Osteoblast (primary cell): ENCODE measurements at regions not wholly inside any gene's neighbourhood (a gene's known extent, or its start where the extent isn't known, plus 50 kb on each side); places are given as distances from the start of the nearest gene placed in this dataset.

Experiments
- DNase-seq: peaks from one replicate; pipeline ENCODE4 v3.0.0; 2011; ENCODE audit warnings: low spot score, mixed read lengths; ENCODE audit not compliant: insufficient read length; ENCODE audit errors: missing footprints
- H2AFZ ChIP-seq: 2 replicates; pipeline ENCODE4 v1.6.0; 2011; ENCODE audit warnings: mild to moderate bottlenecking, low read length
- H3K27ac ChIP-seq: 2 replicates; pipeline ENCODE4 v1.5.1; 2011; ENCODE audit warnings: mild to moderate bottlenecking, low read depth, low read length, moderate library complexity
- H3K27me3 ChIP-seq: 2 replicates; pipeline ENCODE4 v1.6.0; 2012; ENCODE audit warnings: mild to moderate bottlenecking, control low read depth, inconsistent platforms, low read length, moderate library complexity; ENCODE audit not compliant: insufficient read depth
- H3K36me3 ChIP-seq: 2 replicates; pipeline ENCODE4 v1.5.1; 2011; ENCODE audit warnings: mild to moderate bottlenecking, low read length, control low read depth, moderate library complexity; ENCODE audit not compliant: insufficient read depth
- H3K4me1 ChIP-seq: 2 replicates; pipeline ENCODE4 v1.5.1; 2011; ENCODE audit warnings: mild to moderate bottlenecking, low read length, control low read depth, moderate library complexity; ENCODE audit not compliant: insufficient read depth
- H3K4me2 ChIP-seq: 2 replicates; pipeline ENCODE4 v1.6.0; 2011; ENCODE audit warnings: mild to moderate bottlenecking, low read length; ENCODE audit not compliant: insufficient read depth
- H3K4me3 ChIP-seq: fragments of 200-600 bp; sonication (generic); 3 replicates; pipeline ENCODE4 v1.5.1; 2012; ENCODE audit warnings: mild to moderate bottlenecking, low read length, inconsistent platforms; ENCODE audit not compliant: insufficient read depth
- H3K79me2 ChIP-seq: 2 replicates; pipeline ENCODE4 v1.6.0; 2012; ENCODE audit warnings: mild to moderate bottlenecking, low read length, control low read depth, inconsistent platforms; ENCODE audit not compliant: insufficient read depth
- H3K9me3 ChIP-seq: 2 replicates; pipeline ENCODE4 v1.5.1; 2011; ENCODE audit warnings: low read depth, low read length, control low read depth
- H4K20me1 ChIP-seq: 2 replicates; pipeline ENCODE4 v1.6.0; 2012; ENCODE audit warnings: mild to moderate bottlenecking, low read length, control low read depth; ENCODE audit not compliant: insufficient read depth
- TF ChIP-seq, protein P1 (sequence below): IDR thresholded peaks from 2 replicates; pipeline ENCODE4 v1.5.1; 2011; ENCODE audit warnings: mild to moderate bottlenecking, low read depth, low read length, moderate library complexity; ENCODE audit errors: extremely low read depth

DNA sequence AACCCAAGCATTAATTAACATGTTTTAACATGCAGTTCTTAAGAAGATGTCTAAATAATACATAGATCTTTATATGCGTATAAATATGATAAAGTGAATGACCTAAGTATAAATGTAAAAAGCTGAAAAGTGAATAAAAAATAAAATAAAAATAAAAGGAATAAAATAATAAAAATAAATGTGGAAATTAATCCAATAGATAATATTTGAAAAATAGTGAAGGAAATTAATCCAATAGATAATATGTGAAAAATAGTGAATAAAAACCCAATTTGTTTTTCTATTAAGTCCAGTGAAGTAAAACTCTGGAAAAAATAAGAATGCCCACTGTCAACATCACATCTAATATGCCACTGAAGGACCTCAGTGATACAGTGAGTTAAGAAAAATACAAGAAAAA is 180.6 kb upstream of the SLC27A6 start:
- Histone ChIP-seq H3K9me3 (no peaks in the 10 kb centered on the region), H3K4me2 (no peak overlapping the region), H3K79me2 (no peaks in the 10 kb centered on the region), H2AFZ (no peak overlapping the region), H3K27ac (no peak overlapping the region), H4K20me1 (no peaks in the 10 kb centered on the region), H3K36me3 (no peaks in the 10 kb centered on the region), H3K4me1 (no peaks in the 10 kb centered on the region), H3K27me3 (no peaks in the 10 kb centered on the region), H3K4me3 (no peak overlapping the region)
- TF ChIP-seq, protein P1, sequence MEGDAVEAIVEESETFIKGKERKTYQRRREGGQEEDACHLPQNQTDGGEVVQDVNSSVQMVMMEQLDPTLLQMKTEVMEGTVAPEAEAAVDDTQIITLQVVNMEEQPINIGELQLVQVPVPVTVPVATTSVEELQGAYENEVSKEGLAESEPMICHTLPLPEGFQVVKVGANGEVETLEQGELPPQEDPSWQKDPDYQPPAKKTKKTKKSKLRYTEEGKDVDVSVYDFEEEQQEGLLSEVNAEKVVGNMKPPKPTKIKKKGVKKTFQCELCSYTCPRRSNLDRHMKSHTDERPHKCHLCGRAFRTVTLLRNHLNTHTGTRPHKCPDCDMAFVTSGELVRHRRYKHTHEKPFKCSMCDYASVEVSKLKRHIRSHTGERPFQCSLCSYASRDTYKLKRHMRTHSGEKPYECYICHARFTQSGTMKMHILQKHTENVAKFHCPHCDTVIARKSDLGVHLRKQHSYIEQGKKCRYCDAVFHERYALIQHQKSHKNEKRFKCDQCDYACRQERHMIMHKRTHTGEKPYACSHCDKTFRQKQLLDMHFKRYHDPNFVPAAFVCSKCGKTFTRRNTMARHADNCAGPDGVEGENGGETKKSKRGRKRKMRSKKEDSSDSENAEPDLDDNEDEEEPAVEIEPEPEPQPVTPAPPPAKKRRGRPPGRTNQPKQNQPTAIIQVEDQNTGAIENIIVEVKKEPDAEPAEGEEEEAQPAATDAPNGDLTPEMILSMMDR, result no peak
- no peak for DNase-seq

DNA sequence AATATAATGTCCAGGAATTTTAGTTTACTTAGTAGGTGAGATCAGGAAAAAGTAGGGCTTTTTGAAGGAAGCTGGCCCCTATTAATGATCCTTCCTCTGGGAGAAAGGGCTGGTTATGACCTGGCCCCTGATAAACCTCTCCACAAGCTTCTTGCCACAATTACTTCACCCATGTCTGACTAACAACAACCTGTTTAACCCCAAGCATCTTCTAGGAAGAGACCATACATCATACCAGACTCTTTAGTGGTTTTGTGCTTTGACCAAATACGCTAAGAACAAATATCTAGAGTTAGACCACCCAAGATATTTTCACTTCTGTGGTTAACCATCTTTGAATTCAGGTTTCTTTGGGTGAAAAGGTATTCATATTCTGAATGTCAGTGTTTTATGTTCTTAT is 174.0 kb upstream of the SLC27A6 start:
- H2AFZ ChIP-seq, result no peak overlapping the region
- H3K27ac ChIP-seq, result no peak overlapping the region
- no peaks in the 10 kb centered on the region for H3K27me3 ChIP-seq
- H3K4me2 ChIP-seq, result no peak overlapping the region
- TF ChIP-seq, protein P1, result no peak
- no peaks in the 10 kb centered on the region for H3K4me1 ChIP-seq
- DNase-seq, result peak; percentile 31
- H3K36me3 ChIP-seq, result no peaks in the 10 kb centered on the region
- H3K9me3 ChIP-seq, result no peaks in the 10 kb centered on the region
- no peak overlapping the region for H3K4me3 ChIP-seq
- H3K79me2 ChIP-seq, result no peaks in the 10 kb centered on the region
- H4K20me1 ChIP-seq, result no peaks in the 10 kb centered on the region

DNA sequence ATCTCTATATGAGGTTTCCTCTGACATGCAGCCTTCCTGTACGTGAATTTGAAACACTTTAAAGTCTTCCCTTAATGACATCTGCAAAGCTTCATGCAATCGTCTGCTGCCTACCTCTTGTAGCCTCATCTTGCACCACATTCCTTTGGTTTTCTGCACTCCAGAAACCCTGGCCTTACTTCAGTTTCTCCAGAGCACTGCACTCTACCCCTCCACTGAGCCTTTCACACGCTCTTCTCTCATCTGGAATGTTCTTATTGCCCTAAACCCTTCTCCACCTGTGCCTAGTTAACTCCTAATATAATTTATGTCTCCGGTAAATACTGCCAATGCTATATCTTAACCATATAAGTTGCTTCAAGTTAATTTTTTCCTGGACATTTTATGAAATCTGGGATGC is 168.8 kb upstream of the SLC27A6 start:
- TF ChIP-seq, protein P1, result no peak
- Histone ChIP-seq H3K79me2 (no peaks in the 10 kb centered on the region), H3K27ac (no peak overlapping the region), H3K4me1 (no peaks in the 10 kb centered on the region), H4K20me1 (no peaks in the 10 kb centered on the region), H3K4me2 (no peak overlapping the region), H2AFZ (no peak overlapping the region), H3K36me3 (no peaks in the 10 kb centered on the region), H3K4me3 (no peak overlapping the region), H3K9me3 (no peaks in the 10 kb centered on the region), H3K27me3 (no peaks in the 10 kb centered on the region)
- DNase-seq, result no peak

- Histone ChIP-seq H3K4me1 (no peaks in the 10 kb centered on the region), H3K79me2 (no peaks in the 10 kb centered on the region), H3K4me2 (no peak overlapping the region), H2AFZ (no peak overlapping the region), H3K27me3 (no peaks in the 10 kb centered on the region), H3K36me3 (no peaks in the 10 kb centered on the region), H3K9me3 (no peaks in the 10 kb centered on the region), H3K27ac (no peak overlapping the region), H4K20me1 (no peaks in the 10 kb centered on the region), H3K4me3 (no peak overlapping the region)
- DNase-seq, result no peak
- TF ChIP-seq, protein P1, result no peak
Observed at GRCh38 chr5:128798871-128799270, 166.4 kb upstream of the SLC27A6 start.
